Activated CD4-positive, alpha-beta T cell treated with anti-CD3 and anti-CD28 coated beads, Interleukin-2, amount 50 U/mL, for 16 hours (primary cell): ENCODE measurements at regions not wholly inside any gene's neighbourhood (a gene's known extent, or its start where the extent isn't known, plus 50 kb on each side); places are given as distances from the start of the nearest gene placed in this dataset.
"Not testable (repeated sequence)": the region's sequence is repeated elsewhere in the genome, so short reads cannot be mapped to it uniquely, and the experiment has no call there.

Source experiments
- DNase-seq: peaks from one replicate; pipeline ENCODE4 v3.0.0-alpha.2; 2020

DNA sequence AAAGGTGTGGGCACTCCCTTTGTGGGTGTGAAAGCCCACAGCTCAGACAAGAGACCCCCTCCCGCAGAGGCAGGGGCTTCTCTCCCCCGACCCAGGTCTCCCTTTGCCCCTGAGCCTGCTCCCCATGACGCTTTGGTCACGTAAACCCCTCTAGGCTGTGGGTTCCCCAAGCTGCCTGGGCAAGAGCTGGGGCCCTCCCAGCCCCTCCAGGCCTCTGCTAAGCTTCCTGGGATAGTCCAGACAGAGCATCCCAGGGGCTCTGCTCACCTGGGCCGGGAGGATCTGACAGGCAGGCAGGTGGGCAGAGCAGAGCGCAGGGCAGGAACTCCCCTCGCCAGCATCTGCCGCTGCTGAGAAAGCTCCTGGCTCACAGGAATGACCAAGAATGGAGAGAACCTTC, 177.3 kb downstream of the BANP start:
- no peak for DNase-seq

DNA sequence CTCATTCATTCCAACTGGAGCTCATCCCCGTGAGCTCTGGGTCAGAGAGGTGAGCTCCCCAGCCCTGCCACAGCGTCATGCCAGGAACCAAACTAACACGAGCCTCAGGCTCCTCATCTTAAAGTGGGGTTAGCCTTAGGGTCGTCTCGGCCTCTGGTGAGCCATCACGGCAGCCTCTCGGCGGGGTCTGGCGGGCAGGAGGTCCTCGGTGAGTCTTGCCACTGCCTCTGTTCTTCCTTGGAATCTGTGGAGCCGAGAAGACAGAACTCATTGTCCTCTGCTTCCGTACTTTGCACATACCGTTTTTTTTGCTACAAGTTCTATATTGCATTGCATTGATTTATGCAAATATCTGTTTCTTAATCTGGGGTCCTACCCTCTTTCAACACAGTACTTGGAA, 177.9 kb downstream of the BANP start:
- not testable (repeated sequence) for DNase-seq

DNA sequence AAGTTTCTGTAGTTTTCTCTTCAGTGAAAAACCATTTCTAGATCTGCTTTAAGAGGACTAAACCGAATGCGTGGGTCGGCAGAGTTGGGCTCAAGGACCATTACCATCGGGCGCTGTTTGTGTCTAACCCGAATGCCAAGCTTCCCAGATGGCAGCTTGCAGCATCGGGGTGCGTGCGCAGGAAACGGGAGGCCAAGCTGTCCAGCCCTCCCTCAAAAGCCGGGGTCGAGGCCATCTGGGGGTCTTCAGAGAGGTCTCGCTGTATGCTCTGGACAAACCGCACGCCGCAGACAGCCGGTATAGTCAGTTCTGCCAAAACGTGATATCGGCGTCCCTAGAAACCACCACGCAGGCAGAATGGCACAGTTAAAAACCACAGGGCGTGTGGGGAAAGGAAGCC, 178.8 kb downstream of the BANP start:
- no peak for DNase-seq

DNA sequence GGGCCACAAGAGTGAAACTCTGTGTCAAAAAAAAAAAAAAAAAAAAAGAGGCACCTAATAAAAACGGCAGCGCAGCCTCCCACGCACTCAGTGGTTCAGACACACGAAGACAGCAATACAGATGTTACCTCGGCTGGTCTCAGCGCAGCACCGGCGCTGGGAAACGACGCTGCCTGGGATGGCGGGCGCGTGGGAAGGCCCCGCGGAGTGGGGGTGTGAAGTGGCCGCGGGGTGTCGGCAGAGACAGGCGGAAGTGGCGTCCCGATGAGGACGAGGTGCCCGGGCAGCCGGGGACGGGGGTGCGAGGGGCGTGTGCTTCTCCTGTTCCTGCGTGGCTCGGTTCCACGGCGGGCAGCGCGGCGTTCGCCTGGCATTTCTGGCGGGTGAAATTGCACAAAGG, 179.4 kb downstream of the BANP start:
- DNase-seq = no peak

DNA sequence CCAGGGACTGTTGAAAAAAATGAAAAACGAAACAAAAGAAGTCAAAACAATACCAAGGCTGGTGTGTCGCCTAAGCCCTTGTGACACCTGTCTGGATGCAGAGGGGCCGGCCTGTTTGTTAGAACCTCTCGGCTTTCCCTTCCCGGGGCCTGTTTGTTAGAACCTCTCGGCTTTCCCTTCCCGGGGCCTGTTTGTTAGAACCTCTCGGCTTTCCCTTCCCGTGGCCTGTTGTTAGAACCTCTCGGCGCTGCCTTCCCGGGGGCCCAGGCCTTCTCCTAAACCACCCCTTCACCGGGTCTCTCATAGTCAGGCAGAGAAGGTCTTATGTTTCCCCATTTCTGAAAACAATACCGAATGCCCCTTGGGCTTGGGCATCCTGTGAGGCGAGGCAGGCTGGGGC, 180.0 kb downstream of the BANP start:
- DNase-seq = no peak

DNA sequence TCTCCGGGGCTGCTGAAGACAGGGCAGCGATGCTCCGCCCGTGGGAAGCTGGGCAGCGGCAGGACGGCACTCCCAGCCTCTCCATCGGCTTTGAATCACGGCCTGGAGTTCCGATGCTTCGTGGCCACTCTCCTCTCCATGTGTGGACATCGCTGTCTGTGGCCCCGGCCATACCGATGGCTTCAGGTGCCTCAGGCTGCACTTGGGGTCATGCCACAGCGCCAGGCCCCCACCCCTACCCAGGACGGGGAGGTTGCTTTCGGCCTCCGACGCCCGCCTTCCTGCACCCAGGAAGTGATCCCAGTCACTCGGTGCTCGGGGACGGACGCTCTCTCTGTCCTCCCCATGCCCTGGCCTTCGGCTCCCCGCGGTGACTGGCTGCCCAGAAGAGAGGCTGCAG, 180.7 kb downstream of the BANP start:
- DNase-seq = no peak

DNA sequence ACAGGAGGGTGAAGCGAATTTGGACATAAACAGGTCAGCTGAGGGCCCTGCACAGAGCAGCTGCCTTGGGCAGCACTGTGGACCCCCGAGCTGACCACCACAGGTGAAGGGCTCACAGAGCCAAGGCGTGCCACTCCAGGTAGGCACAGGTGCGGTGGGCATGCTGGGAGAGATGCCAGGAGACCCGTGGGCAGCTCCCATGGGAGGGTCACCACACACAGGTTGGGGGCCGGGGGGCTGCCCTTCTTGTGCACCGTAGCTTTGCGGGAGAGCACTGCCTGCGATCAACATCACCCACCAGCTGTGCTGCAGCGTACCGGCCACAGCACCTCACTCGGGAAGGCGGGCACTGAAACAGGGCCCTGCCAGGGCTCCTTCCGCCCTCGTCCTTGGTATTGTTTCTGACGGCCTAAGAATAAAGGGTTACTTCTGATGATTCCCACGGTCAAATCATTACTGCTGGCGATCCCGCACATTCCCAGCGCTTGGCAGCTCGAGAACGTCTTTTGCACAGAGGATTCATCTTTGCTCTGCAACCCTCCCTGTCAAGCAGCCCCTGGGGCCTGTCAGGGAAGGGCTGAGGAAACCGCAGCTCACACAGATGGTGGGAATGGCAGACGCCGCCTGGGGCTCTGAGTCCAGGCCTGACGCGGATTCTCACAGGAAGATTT, 181.7 kb downstream of the BANP start:
- no peak for DNase-seq

DNA sequence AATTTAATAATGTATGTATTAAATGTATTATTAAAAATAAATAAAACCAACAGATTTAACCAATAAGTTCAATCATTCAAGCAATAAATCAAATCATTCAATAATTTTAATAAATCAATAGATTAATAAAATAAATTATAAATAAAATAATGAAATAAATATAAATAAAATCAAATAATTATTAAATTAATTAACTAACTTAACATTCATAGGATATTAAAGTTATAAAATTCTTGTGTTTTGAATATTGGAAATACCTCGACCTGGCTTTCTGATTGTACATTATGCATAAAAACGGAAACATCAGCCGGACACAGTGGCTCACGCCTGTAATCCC, 182.2 kb downstream of the BANP start:
- no peak for DNase-seq

DNA sequence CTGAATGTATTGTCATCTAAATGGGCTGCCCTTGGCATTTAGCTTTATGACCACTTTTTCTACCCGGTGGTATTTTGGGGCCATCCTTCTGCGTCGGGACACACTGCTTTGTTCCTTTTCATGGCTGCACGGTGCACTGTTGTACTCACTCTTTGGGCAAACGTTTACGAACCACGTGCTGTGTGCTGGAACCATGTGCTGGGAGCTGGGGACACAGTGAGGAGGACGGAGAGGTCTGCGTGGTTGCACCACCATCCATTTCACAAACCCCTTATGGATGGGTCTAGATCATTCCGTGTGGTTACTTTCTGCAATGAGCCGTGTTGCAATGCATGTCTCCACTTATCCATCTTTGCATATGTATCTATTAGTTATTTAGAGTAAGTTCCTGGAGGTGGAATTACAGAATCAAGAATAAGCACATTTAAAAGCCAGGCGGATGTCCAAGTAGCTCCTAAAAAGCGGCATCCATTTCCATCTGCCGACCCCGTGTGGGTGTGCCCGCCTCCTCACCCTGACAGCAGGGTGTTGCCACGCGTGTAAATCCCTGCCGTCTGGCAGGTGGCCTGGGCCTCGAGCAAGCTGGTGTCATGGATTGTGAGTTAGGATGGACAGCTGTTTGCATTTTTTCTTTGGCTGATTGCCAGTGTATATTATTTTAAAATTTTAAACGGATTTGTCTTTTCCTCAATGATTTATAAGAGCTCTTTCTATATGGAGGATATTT, 183.1 kb downstream of the BANP start:
- not testable (repeated sequence) for DNase-seq

DNA sequence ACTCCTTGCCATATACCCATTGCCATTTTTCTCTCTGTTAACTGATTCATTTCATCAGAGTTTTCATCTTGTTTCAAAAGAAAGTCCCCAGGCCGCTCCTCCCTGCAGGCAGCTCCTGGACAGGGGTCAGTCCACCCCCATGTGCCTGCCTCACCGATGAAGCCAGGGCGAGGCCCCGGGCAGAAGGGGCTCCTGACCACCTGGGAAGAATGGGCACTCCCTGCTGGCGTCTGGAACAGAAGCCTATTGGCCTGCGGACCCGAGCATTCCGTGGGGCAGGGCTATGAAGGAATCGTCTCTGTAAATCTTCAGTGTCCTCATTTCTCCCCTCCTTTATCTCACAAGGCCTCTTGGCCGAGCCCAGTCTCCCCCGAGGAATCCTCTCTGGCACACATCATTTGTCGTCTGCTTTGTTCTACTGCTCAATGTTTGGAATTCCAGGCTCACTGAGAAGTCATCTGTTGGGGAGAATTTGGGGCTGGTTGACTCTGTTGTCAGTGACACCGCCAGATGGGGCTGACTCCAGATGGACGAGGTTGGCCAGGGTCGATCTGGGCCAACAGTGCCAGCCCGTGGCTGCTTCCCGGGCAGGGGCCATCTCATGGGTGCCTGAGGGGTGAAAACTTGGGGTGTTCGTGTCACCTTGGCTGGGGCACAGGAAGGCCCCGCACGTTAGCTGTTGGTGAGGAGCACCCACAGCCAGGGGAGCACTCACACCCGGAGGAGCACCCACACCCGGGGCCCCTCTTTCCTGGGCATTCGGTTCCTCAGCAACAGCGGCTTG, 183.9 kb downstream of the BANP start:
- DNase-seq = not testable (repeated sequence)

DNA sequence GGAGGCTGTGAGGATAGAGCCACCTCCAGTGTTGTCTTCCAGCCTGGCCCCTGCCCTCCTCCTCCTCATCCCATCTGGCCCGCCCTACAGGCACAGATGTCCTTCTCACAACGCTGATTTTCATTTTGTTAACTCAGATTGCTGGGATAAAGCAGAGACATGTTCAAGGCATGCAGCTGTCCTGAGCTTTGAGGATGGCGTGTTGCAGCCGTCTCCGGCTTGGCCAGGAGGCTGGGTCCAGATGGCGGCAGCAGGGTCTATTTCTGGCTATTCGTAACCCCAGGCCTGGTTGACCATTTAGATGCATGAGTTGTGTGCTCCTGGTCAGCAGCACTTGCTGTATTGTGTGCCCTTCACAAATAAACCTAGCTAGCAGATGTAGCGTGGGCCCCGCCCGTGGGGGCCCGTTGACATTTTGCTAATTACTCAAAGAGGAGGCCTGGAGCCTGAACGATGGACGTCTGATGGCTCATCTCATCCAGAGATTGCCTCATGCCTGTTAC, 185.0 kb downstream of the BANP start:
- DNase-seq = not testable (repeated sequence)

DNA sequence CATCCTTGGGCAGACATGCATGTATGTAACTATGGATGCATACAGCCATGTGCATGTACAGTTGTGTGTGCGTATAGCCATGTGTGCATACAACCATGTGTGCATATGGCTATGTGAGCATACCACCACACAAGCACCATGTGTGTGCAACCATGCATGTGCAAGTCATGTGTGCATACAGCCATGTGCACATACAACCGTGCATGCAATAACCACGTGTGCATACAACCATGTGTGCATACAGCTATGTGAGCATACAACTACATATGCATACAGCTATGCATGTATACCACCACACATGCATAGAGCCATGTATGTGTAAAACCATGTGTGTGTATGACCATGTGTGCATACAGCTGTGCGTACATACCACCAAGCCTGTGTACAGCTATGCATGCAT, 185.7 kb downstream of the BANP start:
- not testable (repeated sequence) for DNase-seq

DNA sequence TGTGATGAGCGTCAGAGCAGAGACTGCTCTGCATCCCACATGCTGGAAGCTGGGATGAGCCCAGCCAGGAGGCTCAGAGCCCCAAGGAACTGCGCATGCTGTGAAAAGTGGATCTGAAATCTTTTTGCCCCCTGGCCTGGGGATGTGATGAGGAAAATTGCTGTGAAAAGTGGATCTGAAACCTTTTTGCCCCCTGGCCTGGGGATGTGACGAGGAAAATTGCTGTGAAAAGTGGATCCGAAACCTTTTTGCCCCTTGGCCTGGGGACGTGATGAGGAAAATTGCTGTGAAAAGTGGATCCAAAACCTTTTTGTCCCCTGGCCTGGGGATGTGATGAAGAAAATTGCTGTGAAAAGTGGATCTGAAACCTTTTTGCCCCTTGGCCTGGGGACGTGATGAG, 187.9 kb downstream of the BANP start:
- not testable (repeated sequence) for DNase-seq

DNA sequence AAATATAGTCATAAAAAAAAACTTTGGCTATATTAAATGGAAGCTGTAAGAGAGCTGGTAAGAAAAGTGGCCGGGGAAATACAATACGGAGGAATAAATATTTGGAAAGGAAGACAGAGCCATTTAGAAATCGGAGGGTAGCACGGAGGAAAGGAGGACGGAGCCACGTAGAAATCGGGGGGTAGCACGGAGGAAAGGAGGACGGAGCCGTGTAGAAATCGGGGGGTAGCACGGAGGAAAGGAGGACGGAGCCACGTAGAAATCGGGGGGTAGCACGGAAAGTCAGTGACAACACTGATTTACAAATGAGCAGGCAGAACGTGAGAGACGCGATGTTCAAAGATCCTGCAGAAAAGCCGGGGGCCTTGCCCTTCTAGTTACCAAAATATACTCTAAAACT, 189.0 kb downstream of the BANP start:
- DNase-seq = not testable (repeated sequence)

DNA sequence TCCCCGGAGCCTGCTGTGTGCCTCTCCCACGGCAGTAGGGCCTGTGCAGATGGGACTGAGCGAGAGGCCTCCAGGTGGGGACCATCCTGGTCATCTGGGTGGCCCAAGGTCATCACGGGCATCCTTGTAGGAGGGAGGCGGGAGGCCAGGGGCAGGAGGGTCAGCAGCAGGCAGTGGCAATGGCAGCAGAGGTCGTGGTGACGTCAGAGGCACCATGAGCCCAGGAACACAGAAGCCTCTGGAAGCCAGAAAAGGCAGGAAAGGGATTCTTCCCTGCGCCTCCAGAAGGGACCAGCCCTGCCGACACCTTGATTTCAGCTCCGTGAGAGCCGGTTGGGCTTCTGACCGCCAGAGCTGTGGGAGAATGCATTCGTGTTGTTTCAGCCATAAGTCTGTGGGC, 190.3 kb downstream of the BANP start:
- no peak for DNase-seq

DNA sequence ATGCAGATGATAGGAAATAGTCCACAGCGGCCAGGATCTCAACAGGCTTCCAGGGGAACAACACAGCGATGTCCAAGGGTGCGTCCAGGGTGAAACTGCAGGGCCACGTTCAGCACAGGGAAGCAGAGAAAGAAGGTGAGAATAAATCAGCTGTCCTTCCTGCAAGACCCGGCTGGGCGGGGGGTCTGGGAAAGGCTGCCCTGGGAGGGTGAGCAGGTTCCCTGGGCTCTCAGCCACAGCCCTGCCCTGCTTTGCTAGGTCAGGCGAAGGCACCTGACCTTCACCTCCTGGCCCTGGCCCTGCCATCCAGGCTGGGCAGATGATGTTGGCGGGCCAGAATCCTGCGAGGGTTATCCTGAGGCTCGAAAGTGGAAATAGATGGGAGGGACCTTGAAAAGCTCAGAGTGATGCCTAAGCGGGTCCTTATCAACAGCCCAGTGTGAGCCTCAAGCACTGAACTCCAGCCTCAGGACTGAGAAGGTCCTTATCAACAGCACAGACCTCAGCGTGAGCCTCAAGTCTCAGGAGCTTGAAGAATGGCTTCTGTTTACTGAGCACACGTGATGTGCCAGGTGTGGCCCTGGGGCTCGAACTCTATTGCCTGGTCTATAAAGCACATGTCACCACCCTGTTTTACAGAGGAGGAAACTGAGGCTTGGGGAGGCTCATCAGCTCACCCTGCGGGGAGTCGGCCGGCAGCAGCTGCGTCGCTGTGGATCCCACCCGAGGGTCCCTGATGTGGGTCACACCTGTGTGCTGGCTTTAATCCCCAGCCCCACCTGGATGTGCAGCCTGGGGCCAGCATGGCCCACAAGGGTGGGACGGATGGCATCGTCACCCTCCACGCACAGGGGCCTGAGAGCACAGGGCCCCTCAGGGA, 191.1 kb downstream of the BANP start:
- DNase-seq = not testable (repeated sequence)

DNA sequence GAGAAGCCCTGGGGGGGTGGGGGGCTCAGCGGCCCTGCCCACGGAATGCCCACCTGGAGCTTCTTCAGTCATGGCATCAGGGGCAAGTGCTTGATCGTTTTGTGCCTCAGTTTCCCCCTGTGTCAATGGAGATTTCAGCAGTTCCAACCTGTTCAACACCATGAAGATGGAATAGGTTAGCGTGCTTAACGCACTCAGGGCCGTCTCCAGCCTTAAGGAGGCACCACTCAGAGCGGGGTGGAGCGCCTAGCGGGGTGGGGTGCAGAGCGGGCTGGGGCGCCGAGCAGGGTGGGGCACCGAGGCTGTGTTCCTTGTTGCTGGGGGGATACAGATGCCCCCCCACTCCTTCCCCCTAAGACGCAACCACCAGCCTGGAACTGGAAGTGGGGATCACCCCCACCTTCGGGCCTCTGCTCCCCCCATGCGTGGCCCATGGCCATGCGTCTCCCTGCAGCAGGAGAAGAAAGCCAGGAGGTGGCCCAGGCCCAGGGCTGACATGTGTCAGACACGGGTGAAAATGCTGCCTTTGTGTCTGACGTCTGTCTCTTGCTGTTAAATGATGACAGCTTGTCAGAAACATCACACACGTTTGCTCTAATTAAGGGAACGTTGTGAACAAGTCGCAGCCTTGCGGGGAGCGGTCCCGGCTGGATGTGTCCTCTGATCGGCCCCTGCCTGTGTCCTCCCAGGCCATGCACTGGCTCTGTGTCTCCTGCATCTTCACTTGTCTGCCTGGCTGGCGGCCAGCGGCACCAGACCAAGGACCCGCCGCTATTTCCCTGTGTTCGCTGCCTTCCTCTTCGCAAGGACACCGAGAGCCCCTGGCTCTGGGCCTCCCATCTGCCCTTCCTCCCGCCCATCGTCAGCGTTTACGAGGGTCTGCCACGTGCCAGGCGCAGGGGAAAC, 192.1 kb downstream of the BANP start:
- DNase-seq = not testable (repeated sequence)

DNA sequence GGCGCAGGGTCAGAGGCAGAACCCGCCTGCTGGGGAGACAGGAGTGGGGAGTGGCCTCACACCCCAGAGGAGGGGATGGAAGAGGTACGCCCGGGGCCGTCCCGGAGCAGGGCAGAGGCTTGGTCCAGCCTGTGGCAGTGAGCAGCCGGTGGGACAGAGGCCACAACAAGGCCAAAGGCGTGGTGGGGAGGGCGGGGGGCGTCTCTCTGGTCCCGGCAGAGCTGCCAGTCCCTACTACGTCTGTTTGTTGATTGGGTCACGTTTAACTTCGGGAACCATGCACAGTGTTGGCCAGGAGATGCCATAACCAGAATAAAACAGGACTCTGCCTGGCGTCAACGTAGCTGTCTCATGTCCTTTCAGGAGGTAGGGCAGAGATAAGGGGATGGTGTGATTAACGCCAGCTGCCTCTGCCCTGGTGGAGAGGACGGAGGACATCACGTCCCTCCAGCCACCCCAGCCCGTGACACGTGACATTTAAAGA, 192.8 kb downstream of the BANP start:
- DNase-seq = no peak

DNA sequence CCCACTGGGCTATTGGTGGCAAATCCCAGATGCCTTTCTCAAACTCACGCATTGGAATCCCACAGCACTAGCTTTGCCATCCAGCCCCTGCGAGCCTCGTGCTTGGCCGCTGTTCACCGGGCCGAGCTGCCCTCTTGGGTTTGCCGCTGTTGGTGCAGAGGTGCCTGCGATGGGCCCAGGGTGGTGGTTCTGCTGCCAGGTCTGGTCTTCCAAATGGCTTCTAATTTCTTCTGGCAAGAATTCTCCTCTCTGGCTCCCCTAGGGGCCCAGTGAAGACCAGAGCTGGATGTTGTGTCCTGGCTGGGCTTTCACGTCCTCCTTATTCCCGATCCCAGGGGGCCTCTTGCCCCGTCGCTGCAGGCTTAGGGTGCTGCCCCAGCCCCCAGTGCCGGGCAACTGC, 194.1 kb downstream of the BANP start:
- not testable (repeated sequence) for DNase-seq

DNA sequence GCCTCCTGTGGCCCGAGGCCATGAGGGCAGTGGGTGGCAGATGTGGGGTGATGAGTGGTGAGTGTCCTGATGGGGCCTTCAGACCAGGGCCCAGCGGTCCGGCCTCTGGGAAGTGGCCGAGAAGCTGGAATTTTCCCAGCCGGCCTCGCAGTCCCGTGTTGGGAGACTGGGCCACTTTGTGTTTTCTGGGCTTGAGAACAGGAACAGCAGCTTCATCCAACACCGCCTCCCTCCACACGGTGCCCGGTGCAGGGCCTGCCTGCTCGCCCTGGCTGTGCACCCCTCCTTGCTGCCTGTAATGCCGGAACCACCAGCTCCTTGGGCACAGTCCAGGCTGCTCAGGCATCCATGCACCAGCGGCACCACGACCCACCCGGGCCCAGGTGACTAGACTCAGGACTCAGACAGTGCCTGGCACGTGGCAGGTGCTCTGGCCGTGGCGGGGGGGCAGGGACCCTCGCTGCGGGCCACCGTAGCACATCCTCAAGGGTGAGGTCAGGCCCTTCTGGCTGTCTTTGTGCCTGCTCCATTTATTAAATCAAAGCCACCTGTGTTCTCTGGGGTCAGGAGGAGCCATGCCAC, 194.7 kb downstream of the BANP start:
- DNase-seq = not testable (repeated sequence)

DNA sequence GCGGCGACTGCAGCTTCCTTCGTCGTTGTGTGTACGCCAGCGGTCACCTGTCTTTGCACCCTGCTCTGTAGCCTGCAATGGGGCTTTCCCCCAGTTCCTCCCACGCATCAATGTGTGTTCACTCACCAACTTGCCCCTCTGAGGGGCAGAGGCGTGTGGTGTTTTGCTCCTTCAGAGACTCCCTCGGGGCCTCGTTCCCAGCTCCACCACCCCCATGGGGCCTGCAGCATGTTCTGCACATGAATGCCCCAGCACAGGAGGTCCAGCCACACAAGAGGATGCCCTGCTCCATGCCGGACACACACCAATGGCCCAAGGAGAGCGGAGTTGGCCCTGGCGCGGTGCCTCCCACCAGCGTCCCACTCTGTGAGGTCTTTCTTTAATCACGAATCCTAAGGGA, 196.8 kb downstream of the BANP start:
- not testable (repeated sequence) for DNase-seq
